ENCODE measurements at regions not wholly inside any gene's neighbourhood (a gene's known extent, or its start where the extent isn't known, plus 50 kb on each side); places are given as distances from the start of the nearest gene placed in this dataset.

DNA sequence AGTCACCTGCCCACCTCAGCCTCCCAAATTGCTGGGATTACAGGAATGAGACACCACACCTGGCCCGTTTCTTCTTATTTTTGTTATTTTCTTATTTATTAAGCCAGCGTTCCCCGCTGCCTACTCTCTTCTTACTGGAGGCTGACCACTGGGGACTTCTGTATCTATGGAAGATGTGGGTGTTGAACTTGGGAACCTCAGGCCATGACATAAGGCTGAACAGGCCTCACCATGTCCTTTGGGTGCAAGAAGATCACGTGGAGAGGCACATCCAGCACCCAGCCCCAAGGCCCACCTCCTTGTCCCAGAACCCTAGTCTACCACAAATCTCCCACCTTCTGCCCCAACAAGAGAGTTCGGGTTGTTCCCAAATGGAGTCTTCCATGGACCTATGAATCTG, 59.4 kb upstream of the NEK6 start:
- DNase-seq (ENCODE audit: low read depth): no peak
- no peak for TF ChIP-seq CTCF (IDR thresholded peaks at IDR 0.05; ENCODE audit: control insufficient read depth, insufficient read depth, low read depth, low read length, missing control alignments)
- no peak overlapping the region for H3K4me3 ChIP-seq (ENCODE audit: control insufficient read depth, low read depth, low read length)

DNA sequence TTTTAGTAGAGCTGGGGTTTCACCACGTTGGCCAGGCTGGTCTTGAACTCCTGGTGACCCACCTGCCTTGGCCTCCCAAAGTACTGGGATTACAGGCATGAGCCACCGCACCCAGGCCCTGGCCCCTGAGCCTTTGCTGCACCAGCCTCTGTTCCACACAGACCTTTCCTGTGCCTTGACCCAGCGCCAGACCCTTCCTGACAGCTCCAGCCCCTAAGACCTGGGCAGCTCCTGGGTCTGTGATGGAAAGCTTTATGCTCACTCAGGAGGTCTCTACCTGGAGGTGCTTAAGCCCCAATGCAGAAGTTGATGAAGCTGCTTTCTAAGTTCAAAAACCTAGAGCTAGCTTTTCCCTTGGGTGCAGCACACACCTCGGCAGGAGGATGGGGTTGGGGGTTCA, 58.8 kb upstream of the NEK6 start:
- no peak for DNase-seq (ENCODE audit: low read depth)
- no peak overlapping the region for H3K4me3 ChIP-seq (ENCODE audit: control insufficient read depth, low read depth, low read length)
- no peak for TF ChIP-seq CTCF (IDR thresholded peaks at IDR 0.05; ENCODE audit: control insufficient read depth, insufficient read depth, low read depth, low read length, missing control alignments)

- no peak overlapping the region for H3K4me3 ChIP-seq (ENCODE audit: control insufficient read depth, low read depth, low read length)
- DNase-seq (ENCODE audit: low read depth): no peak
- no peak for TF ChIP-seq CTCF (IDR thresholded peaks at IDR 0.05; ENCODE audit: control insufficient read depth, insufficient read depth, low read depth, low read length, missing control alignments)
Observed at GRCh38 chr9:124199474-124199873, 58.3 kb upstream of the NEK6 start.

DNA sequence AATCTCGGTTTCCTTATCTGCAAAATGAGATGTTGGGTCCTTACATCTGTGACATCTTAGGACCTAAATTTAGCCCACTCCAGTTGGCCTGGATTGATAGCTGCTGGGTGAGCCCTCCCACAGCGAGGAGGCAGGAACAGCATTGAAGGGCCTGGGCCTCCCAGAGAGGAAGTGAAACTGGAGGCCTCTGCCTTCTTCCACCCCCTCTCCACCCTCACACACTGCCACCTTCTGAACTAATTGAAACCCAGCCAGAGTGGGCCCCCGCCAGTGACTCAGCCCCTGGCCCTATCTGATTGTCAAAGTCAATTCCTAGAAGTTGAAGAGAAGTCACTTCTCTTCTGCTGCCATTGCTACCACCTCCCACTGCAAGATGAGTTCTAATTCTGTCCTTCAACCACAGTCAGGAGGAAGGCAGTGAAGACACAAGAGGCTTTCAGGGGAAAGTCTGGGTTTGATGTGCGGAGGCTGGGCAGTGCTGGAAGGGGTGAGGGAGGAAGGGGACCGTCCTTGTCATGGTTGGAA, 55.2 kb upstream of the NEK6 start:
- no peak for TF ChIP-seq CTCF (IDR thresholded peaks at IDR 0.05; ENCODE audit: control insufficient read depth, insufficient read depth, low read depth, low read length, missing control alignments)
- H3K4me3 ChIP-seq (ENCODE audit: control insufficient read depth, low read depth, low read length): no peak overlapping the region
- no peak for DNase-seq (ENCODE audit: low read depth)

GRCh38 chr9:124205686-124206352, 51.9 kb upstream of the NEK6 start:
- no peak for TF ChIP-seq CTCF (IDR thresholded peaks at IDR 0.05; ENCODE audit: control insufficient read depth, insufficient read depth, low read depth, low read length, missing control alignments)
- DNase-seq (ENCODE audit: low read depth): no peak
- H3K4me3 ChIP-seq (ENCODE audit: control insufficient read depth, low read depth, low read length): no peak overlapping the region

DNA sequence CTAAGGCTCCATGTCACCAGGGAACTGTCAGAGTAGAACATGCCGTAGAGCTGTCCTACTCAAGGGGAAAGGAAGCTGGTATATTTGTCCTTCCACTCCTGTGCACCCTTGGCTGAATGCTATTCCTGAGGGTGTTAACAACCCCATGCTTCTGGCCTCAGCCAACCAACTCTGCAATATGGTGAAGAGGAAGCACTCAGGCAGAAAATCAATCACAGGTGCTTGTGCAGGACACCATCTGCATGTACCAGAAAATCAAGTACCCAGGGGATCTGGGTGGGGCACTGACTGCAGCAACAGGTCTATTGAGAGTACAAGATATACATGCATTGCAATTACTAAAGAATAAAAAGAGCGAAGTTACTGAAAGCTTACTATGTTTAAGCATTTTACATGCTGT, 51.4 kb upstream of the NEK6 start:
- no peak for DNase-seq (ENCODE audit: low read depth)

More for the DNA sequence above, 51.4 kb upstream of the NEK6 start:
- TF ChIP-seq CTCF (IDR thresholded peaks at IDR 0.05; ENCODE audit: control insufficient read depth, insufficient read depth, low read depth, low read length, missing control alignments): no peak
- no peak overlapping the region for H3K4me3 ChIP-seq (ENCODE audit: control insufficient read depth, low read depth, low read length)
